ENCODE measurements at regions not wholly inside any gene's neighbourhood (a gene's known extent, or its start where the extent isn't known, plus 50 kb on each side); places are given as distances from the start of the nearest gene placed in this dataset.

- TF ChIP-seq CTCF (IDR thresholded peaks at IDR 0.05), result no peak
- TF ChIP-seq POLR2A (IDR thresholded peaks at IDR 0.05), result no peak
These were observed 143.6 kb upstream of the KIF5B start for GRCh38 chr10:32199714-32200394.
